Upper lobe of left lung (tissue), 6 donors: ENCODE measurements at regions not wholly inside any gene's neighbourhood (a gene's known extent, or its start where the extent isn't known, plus 50 kb on each side); places are given as distances from the start of the nearest gene placed in this dataset.
A peak's percentile ranks its signal among the peaks of the same experiment; 100 is the strongest.

Experiments used
- ATAC-seq, 2 donors: fragments of 200-7000 bp; cut with Tn5 transposase; one replicate each; pipeline ENCODE4 v1.9.1; 2022; ENCODE audit warnings: mild to moderate bottlenecking in 2 of 2, moderate library complexity in 2 of 2; ENCODE audit not compliant: low FRiP score in 2 of 2
- DNase-seq, 2 donors: peaks; one replicate each; pipeline ENCODE4 v3.0.0-alpha.2; 2019 to 2020
- H3K27ac ChIP-seq, 4 donors: fragments of 200-600 bp; sonication (generic); one replicate each; pipeline ENCODE4 v1.5.1; 2016 to 2019
- H3K27me3 ChIP-seq, 4 donors: fragments of 200-600 bp; sonication (generic); one replicate each; pipeline ENCODE4 v1.5.1; 2017 to 2019
- H3K36me3 ChIP-seq, 4 donors: fragments of 200-600 bp; sonication (generic); one replicate each; pipeline ENCODE4 v1.5.1; 2016 to 2019
- H3K4me1 ChIP-seq, 4 donors: fragments of 200-600 bp; sonication (generic); one replicate each; pipeline ENCODE4 v1.5.1; 2018 to 2019
- H3K4me3 ChIP-seq, 4 donors: fragments of 200-600 bp; sonication (generic); one replicate each; pipeline ENCODE4 v1.5.1; 2017 to 2019; ENCODE audit warnings: mild to moderate bottlenecking in 2 of 4, moderate library complexity in 1 of 4
- H3K9me3 ChIP-seq, 4 donors: fragments of 200-600 bp; sonication (generic); one replicate each; pipeline ENCODE4 v1.5.1; 2018 to 2019
- EP300 ChIP-seq, 4 donors: sonication (generic); formaldehyde crosslinking; IDR thresholded peaks; one replicate each; pipeline ENCODE4 v1.5.1; 2017; ENCODE audit warnings: antibody characterized with exemption in 4 of 4, control low read depth in 2 of 4
- POLR2A ChIP-seq, 4 donors: fragments of 450-650 bp; IDR thresholded peaks; one replicate each; pipeline ENCODE4 v1.5.1; 2016 to 2017; ENCODE audit warnings: antibody characterized with exemption in 4 of 4, mild to moderate bottlenecking in 2 of 4
- POLR2AphosphoS5 ChIP-seq, 2 donors: sonication (generic); formaldehyde crosslinking; IDR thresholded peaks; one replicate each; pipeline ENCODE4 v1.5.1; 2017; ENCODE audit warnings: antibody characterized with exemption in 2 of 2
- WGBS, 2 donors: methylation state at CpG; one replicate each; pipeline ENCODE4 v1.1.5; 2017 to 2018; 5-methylcytosine and 5-hydroxymethylcytosine counted together
- TF ChIP-seq, protein P1 (sequence below), 6 experiments: fragments of 450-650 bp in 4 of 6; fragments of 200-600 bp in 2 of 6; sonication (generic) in 2 of 6; IDR thresholded peaks; one replicate each; pipeline ENCODE4 v1.5.1; 2016 to 2019; ENCODE audit warnings: antibody characterized with exemption in 6 of 6
- donor health status: DM: no; HTN: no; CAD: no; lungs with moderate emphysema.
- donor health status: DM: no; HTN: yes; CAD: no; lungs with severe emphysema.

DNA sequence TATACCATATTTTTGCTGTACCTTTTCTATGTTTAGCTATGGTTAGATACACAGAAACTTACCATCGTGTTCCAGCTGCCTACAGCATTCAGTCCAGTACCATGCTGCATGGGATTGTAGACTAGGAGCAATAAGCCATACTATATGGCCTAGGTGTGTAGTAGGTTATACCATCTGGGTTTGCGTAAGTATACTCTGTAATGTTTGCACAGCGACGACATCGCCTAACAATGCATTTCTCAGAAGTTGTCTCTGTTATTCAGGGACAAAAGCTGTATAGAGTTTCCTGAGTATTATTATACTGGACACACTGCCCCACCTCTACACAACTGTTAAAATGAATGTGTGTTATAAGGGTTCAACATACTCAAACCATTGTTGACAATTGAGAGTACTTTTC, 93.8 kb upstream of the MKI67 start:
- ATAC-seq (no peak), DNase-seq (no peak)
- H3K27ac ChIP-seq: no peak overlapping the region
- no peaks in the 10 kb centered on the region for H3K27me3 ChIP-seq
- H3K36me3 ChIP-seq: no peaks in the 10 kb centered on the region
- no peaks in the 10 kb centered on the region for H3K9me3 ChIP-seq
- TF ChIP-seq POLR2AphosphoS5 (IDR thresholded peaks at IDR 0.05) (no peak), EP300 (IDR thresholded peaks at IDR 0.05) (no peak), POLR2A (IDR thresholded peaks at IDR 0.05) (no peak)
- TF ChIP-seq, protein P1, sequence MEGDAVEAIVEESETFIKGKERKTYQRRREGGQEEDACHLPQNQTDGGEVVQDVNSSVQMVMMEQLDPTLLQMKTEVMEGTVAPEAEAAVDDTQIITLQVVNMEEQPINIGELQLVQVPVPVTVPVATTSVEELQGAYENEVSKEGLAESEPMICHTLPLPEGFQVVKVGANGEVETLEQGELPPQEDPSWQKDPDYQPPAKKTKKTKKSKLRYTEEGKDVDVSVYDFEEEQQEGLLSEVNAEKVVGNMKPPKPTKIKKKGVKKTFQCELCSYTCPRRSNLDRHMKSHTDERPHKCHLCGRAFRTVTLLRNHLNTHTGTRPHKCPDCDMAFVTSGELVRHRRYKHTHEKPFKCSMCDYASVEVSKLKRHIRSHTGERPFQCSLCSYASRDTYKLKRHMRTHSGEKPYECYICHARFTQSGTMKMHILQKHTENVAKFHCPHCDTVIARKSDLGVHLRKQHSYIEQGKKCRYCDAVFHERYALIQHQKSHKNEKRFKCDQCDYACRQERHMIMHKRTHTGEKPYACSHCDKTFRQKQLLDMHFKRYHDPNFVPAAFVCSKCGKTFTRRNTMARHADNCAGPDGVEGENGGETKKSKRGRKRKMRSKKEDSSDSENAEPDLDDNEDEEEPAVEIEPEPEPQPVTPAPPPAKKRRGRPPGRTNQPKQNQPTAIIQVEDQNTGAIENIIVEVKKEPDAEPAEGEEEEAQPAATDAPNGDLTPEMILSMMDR (IDR thresholded peaks at IDR 0.05): no peak
- H3K4me3 ChIP-seq: no peak overlapping the region
- 66 to 71% methylated on average over 5 of the region's 5 CpGs for WGBS, 2 donors
- no peaks in the 10 kb centered on the region for H3K4me1 ChIP-seq

DNA sequence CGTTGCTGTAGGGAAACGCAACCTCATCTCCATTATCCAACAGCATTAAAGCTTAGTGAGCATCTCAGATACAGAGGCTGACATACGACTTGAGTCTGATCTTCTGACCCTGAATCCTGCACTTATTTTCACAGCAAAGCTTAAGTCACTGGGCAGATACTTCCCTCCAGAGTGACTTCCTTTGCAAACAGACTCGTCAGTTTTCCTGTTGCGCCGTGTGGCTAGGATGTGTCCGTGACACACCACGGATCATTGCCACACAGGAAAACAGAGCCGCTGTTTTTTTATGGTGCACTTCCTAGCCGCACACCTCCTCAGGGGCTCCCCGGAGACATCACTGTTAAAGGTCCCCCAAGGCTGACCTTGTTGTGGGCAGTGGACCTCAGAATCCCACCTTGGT, 94.9 kb upstream of the MKI67 start:
- no peak for DNase-seq
- no peak for TF ChIP-seq POLR2AphosphoS5 (IDR thresholded peaks at IDR 0.05)
- TF ChIP-seq EP300 (IDR thresholded peaks at IDR 0.05): no peak
- TF ChIP-seq, protein P1 (IDR thresholded peaks at IDR 0.05): no peak
- H3K27me3 ChIP-seq: no peaks in the 10 kb centered on the region
- WGBS, 2 donors: 37 to 44% methylated on average over 11 of the region's 11 CpGs
- no peaks in the 10 kb centered on the region for H3K4me1 ChIP-seq
- no peak for ATAC-seq
- no peaks in the 10 kb centered on the region for H3K36me3 ChIP-seq
- no peaks in the 10 kb centered on the region for H3K9me3 ChIP-seq
- no peak overlapping the region for H3K4me3 ChIP-seq
- H3K27ac ChIP-seq: peak overlapping the region in 1 of 4 donors; percentile 37

DNA sequence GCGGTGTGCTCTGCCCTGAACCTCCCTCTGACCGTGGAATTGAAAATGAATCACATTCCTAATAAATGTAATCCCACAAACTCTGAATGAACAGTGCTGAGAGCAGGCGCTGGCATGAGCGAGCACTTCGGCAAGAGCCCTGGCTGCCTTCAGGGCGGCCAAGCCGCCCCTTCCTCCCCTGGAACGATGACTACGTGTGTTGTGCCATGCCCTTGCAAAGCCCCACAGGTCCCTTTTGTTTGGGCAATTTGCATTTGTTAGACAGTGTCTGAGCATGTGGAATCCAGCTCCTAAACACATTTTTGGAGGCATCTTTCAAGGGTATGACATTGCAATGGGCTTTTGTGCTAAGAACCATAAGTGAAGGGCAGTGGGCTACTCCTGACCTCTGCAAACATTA, 95.6 kb upstream of the MKI67 start:
- H3K27me3 ChIP-seq: no peaks in the 10 kb centered on the region
- H3K27ac ChIP-seq: no peak overlapping the region
- TF ChIP-seq EP300 (IDR thresholded peaks at IDR 0.05) (no peak), POLR2AphosphoS5 (IDR thresholded peaks at IDR 0.05) (no peak), POLR2A (IDR thresholded peaks at IDR 0.05) (no peak)
- TF ChIP-seq, protein P1 (IDR thresholded peaks at IDR 0.05): no peak
- no peaks in the 10 kb centered on the region for H3K36me3 ChIP-seq
- no peaks in the 10 kb centered on the region for H3K4me1 ChIP-seq
- WGBS, 2 donors: 85 to 87% methylated on average over 9 of the region's 9 CpGs
- ATAC-seq (no peak), DNase-seq (peak in 1 of 2 donors; percentile 50)
- H3K9me3 ChIP-seq: no peaks in the 10 kb centered on the region
- H3K4me3 ChIP-seq: no peak overlapping the region

DNA sequence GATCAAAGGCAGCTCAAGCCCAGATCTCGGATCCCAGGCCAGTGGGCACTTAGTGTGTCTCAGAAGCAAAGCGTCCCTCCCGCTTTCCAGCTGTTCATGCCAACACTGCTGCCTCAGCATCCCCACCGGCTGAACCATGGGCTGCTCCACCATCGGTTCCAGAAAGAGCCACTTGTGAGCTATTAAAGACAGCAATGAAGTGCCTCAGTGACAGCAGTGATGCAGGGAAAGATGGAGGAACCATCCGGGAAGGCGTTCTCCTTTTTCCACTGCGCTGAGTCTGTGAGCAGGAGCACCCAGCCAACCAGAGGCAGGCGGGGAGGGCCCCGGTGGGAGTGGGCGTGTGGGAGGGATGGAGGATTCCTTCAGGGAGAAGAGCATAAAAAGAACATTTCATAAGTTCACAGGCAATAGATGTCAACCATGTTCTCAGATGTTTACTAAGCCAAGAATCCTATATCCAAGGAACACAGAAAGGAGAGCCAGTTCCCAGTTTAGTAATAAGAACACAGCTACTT, 96.2 kb upstream of the MKI67 start:
- no peak overlapping the region for H3K4me3 ChIP-seq
- no peaks in the 10 kb centered on the region for H3K36me3 ChIP-seq
- DNase-seq: peak in 1 of 2 donors; percentile 50
- H3K27ac ChIP-seq: no peak overlapping the region
- 78 to 79% methylated on average over 11 of the region's 11 CpGs for WGBS, 2 donors
- TF ChIP-seq EP300 (IDR thresholded peaks at IDR 0.05) (no peak), POLR2AphosphoS5 (IDR thresholded peaks at IDR 0.05) (no peak), POLR2A (IDR thresholded peaks at IDR 0.05) (no peak)
- TF ChIP-seq, protein P1 (IDR thresholded peaks at IDR 0.05): no peak
- ATAC-seq: no peak
- H3K4me1 ChIP-seq: no peaks in the 10 kb centered on the region
- no peaks in the 10 kb centered on the region for H3K9me3 ChIP-seq
- H3K27me3 ChIP-seq: no peaks in the 10 kb centered on the region

DNA sequence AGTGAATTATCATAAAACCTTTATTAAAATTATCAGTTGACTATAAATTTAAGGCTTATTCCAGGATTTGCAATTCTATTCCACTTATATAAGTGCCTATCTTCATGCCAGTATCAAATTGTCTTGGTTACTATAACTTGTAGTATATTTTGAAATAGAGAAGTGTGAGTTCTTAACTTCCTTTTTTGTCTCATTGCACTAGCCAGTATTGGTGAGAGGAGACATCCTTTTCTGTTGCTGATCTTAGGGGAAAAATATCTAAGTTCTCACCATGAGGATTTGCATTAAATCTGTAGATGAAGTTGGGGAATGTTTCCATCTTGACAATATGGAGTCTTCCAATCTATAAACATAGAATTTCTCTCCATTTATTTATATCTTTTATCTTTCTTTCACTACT, 104.2 kb upstream of the MKI67 start:
- Histone ChIP-seq H3K9me3 (peaks cover 4 to 18% (median 13%) of the 10 kb centered on the region in 4 donors), H3K4me1 (no peaks in the 10 kb centered on the region), H3K36me3 (no peaks in the 10 kb centered on the region), H3K27me3 (no peaks in the 10 kb centered on the region), H3K4me3 (no peak overlapping the region), H3K27ac (no peak overlapping the region)
- ATAC-seq (no peak), DNase-seq (no peak)
- TF ChIP-seq POLR2AphosphoS5 (IDR thresholded peaks at IDR 0.05) (no peak), POLR2A (IDR thresholded peaks at IDR 0.05) (no peak), EP300 (IDR thresholded peaks at IDR 0.05) (no peak)
- TF ChIP-seq, protein P1 (IDR thresholded peaks at IDR 0.05): no peak
